Endothelial cell of umbilical vein (primary cell): ENCODE measurements at regions not wholly inside any gene's neighbourhood (a gene's known extent, or its start where the extent isn't known, plus 50 kb on each side); places are given as distances from the start of the nearest gene placed in this dataset.

ENCODE experiments used
- BruUV-seq: library from RNA; stranded (reverse); fragments of 400-500 nt; replicated peaks from 2 replicates; lab custom pipeline; 2021; lab: Mats Ljungman, UMichigan
- CTCF ChIA-PET: fragments of 300-600, 350-600 bp; sonication (Branson Sonifier 250); formaldehyde crosslinking; loops from one replicate; lab custom pipeline; 2021; ENCODE audit warnings: antibody characterized with exemption, inconsistent platforms; lab: Charles Lee
- POLR2A ChIA-PET: fragments of 300-600, 350-600 bp; sonication (Branson Sonifier 250); formaldehyde crosslinking; loops from one replicate; lab custom pipeline; 2021; ENCODE audit warnings: antibody characterized with exemption, inconsistent platforms; lab: Charles Lee
- DNase-seq: peaks from one replicate; pipeline ENCODE4 v3.0.0-alpha.2; 2011; ENCODE audit warnings: low read depth, low spot score
- FAIRE-seq: peaks from 2 replicates; lab custom pipeline; 2011; peaks lifted over from hg19 to GRCh38; lab: Jason Lieb, UNC
- H2AFZ ChIP-seq: 2 replicates; pipeline ENCODE4 v1.6.0; 2012; ENCODE audit warnings: low read depth, low read length, control low read depth, inconsistent platforms
- H3K27ac ChIP-seq: 2 replicates; pipeline ENCODE4 v1.5.1; 2011; ENCODE audit warnings: low read depth, mild to moderate bottlenecking, control low read depth, low read length, moderate library complexity; ENCODE audit not compliant: insufficient read depth
- H3K27me3 ChIP-seq, 2 experiments: 2 replicates each; pipeline versions ENCODE4 v1.6.0 to v1.6.1; 2011; ENCODE audit warnings: low read length in 2 of 2, mixed read lengths in 1 of 2; ENCODE audit not compliant: control insufficient read depth in 2 of 2, insufficient read depth in 2 of 2
- H3K36me3 ChIP-seq, 2 experiments: 2 replicates in 1 of 2; 3 replicates in 1 of 2; pipeline ENCODE4 v1.5.1; 2011; ENCODE audit warnings: low read length in 2 of 2, mild to moderate bottlenecking in 1 of 2, moderate library complexity in 1 of 2; ENCODE audit not compliant: control insufficient read depth in 2 of 2, insufficient read depth in 2 of 2; ENCODE audit errors: extremely low read depth in 1 of 2
- H3K4me1 ChIP-seq: 3 replicates; pipeline ENCODE4 v1.5.1; 2011; ENCODE audit warnings: mild to moderate bottlenecking, low read length; ENCODE audit not compliant: control insufficient read depth, insufficient read depth; ENCODE audit errors: extremely low read depth
- H3K4me2 ChIP-seq: 2 replicates; pipeline ENCODE4 v1.6.1; 2011; ENCODE audit warnings: low read length, control low read depth, mixed read lengths; ENCODE audit not compliant: insufficient read depth
- H3K4me3 ChIP-seq, 3 experiments: fragments of 200-600 bp in 1 of 3; sonication (generic), shearing (Covaris generic) in 1 of 3; replicated peaks in 1 of 3; 2 replicates each; pipeline ENCODE4 v1.5.1; 2011 to 2016; ENCODE audit warnings: control low read depth in 3 of 3, low read length in 3 of 3, mild to moderate bottlenecking in 2 of 3, inconsistent platforms in 1 of 3, low read depth in 1 of 3, moderate library complexity in 1 of 3; ENCODE audit not compliant: insufficient read depth in 1 of 3
- H3K79me2 ChIP-seq: 2 replicates; pipeline ENCODE4 v1.6.0; 2012; ENCODE audit warnings: low read length, inconsistent platforms; ENCODE audit not compliant: control insufficient read depth, insufficient read depth
- H3K9ac ChIP-seq: replicated peaks from 2 replicates; pipeline ENCODE3; 2011; ENCODE audit warnings: low read length, control low read depth; ENCODE audit not compliant: insufficient read depth; ENCODE audit errors: extremely low read depth
- H3K9me1 ChIP-seq: replicated peaks from 3 replicates; pipeline ENCODE4 v1.6.0; 2011; ENCODE audit warnings: mild to moderate bottlenecking, low read length; ENCODE audit not compliant: control insufficient read depth, insufficient read depth; ENCODE audit errors: extremely low read depth
- H3K9me3 ChIP-seq: replicated peaks from 2 replicates; pipeline ENCODE4 v1.5.1; 2012; ENCODE audit warnings: low read length, inconsistent platforms; ENCODE audit not compliant: control insufficient read depth, insufficient read depth
- H4K20me1 ChIP-seq: replicated peaks from 2 replicates; pipeline ENCODE3; 2011; ENCODE audit warnings: mild to moderate bottlenecking, low read length; ENCODE audit not compliant: control insufficient read depth, insufficient read depth; ENCODE audit errors: extremely low read depth
- CTCF ChIP-seq, 2 donors: IDR thresholded peaks; 1 replicate in 1 of 2; 2 replicates in 1 of 2; pipeline ENCODE4 v1.5.1; 2011; ENCODE audit warnings: low read length in 2 of 2, mild to moderate bottlenecking in 2 of 2, moderate library complexity in 2 of 2, control low read depth in 1 of 2, inconsistent platforms in 1 of 2, low read depth in 1 of 2; ENCODE audit not compliant: insufficient read depth in 1 of 2; ENCODE audit errors: extremely low read depth in 1 of 2
- EZH2 ChIP-seq: IDR thresholded peaks from 2 replicates; pipeline ENCODE4 v1.6.1; 2012; ENCODE audit warnings: borderline replicate concordance, low read depth, mild to moderate bottlenecking, moderate library complexity, low read length, inconsistent platforms; ENCODE audit not compliant: severe bottlenecking
- FOS ChIP-seq: IDR thresholded peaks from 2 replicates; pipeline ENCODE4 v1.6.1; 2011; ENCODE audit warnings: mild to moderate bottlenecking, low read length, moderate library complexity, borderline replicate concordance; ENCODE audit not compliant: insufficient read depth
- GATA2 ChIP-seq: IDR thresholded peaks from 2 replicates; pipeline ENCODE4 v1.7.0; 2011; ENCODE audit warnings: low read depth, mild to moderate bottlenecking, moderate library complexity, mixed read lengths, low read length; ENCODE audit not compliant: insufficient read length, insufficient read depth
- MAX ChIP-seq: IDR thresholded peaks from 2 replicates; pipeline ENCODE4 v1.6.1; 2011; ENCODE audit not compliant: insufficient read depth, insufficient read length
- MYC ChIP-seq: IDR thresholded peaks from one replicate; pipeline ENCODE4 v1.6.1; 2011; ENCODE audit warnings: mild to moderate bottlenecking, low read depth, low read length
- POLR2A ChIP-seq: IDR thresholded peaks from 2 replicates; pipeline ENCODE4 v1.6.1; 2012; ENCODE audit warnings: low read depth, mild to moderate bottlenecking, control low read depth, low read length
- POLR2AphosphoS5 ChIP-seq: IDR thresholded peaks from 2 replicates; pipeline ENCODE4 v1.6.1; 2012; ENCODE audit warnings: low read depth, mild to moderate bottlenecking, control low read depth, low read length, moderate library complexity; ENCODE audit not compliant: insufficient read depth
- dilution Hi-C: fragments of 300-500 bp; cut with MboI; formaldehyde crosslinking; loops from one replicate; pipeline ENCODE4 v1.15.0; 2019; ENCODE audit warnings: low sequenced_read_pairs; ENCODE audit not compliant: extremely low pct_ligation_motif_present
- intact Hi-C: fragments of 100-400 bp; cut with micrococcal nuclease; formaldehyde crosslinking; loops from one replicate; pipeline ENCODE4 v1.10.0; 2022

- Histone ChIP-seq H3K4me2 (no peak overlapping the region), H4K20me1 (no peaks in the 10 kb centered on the region), H3K27me3 (peaks cover 0 to 7% of the 10 kb centered on the region in 2 experiments), H3K36me3 (no peaks in the 10 kb centered on the region), H3K9me1 (no peaks in the 10 kb centered on the region), H3K9me3 (no peaks in the 10 kb centered on the region), H3K79me2 (no peaks in the 10 kb centered on the region), H3K9ac (no peak overlapping the region), H3K4me1 (no peaks in the 10 kb centered on the region), H3K4me3 (no peak overlapping the region), H3K27ac (no peak overlapping the region), H2AFZ (no peak overlapping the region)
- FAIRE-seq: no peak
- CTCF ChIA-PET: no interaction called here
- intact Hi-C loops: no loop called here
- dilution Hi-C loops: no loop called here
- BruUV-seq: no TSS peak
- POLR2A ChIA-PET: no interaction called here
- no peak for DNase-seq
- no peak for TF ChIP-seq POLR2A
- no peak for TF ChIP-seq MAX
- no peak for TF ChIP-seq MYC
- TF ChIP-seq EZH2: no peak
- TF ChIP-seq GATA2: no peak
- TF ChIP-seq CTCF (IDR thresholded peaks at IDR 0.05; ENCODE audit: extremely low read depth in 1 of 2, insufficient read depth in 1 of 2, low read depth in 1 of 2, low read length in 2 of 2): no peak
- no peak for TF ChIP-seq FOS
- no peak for TF ChIP-seq POLR2AphosphoS5
Observed at GRCh38 chr4:151600432-151600831, 160.4 kb downstream of the GATB start.
